NB4 (cell line): ENCODE measurements at regions not wholly inside any gene's neighbourhood (a gene's known extent, or its start where the extent isn't known, plus 50 kb on each side); places are given as distances from the start of the nearest gene placed in this dataset.
"Not testable (repeated sequence)": the region's sequence is repeated elsewhere in the genome, so short reads cannot be mapped to it uniquely, and the experiment has no call there.

Experiments
- CTCF ChIP-seq: IDR thresholded peaks from one replicate; pipeline ENCODE4 v1.5.1; 2012; ENCODE audit warnings: low read depth, low read length
- POLR2A ChIP-seq: IDR thresholded peaks from 2 replicates; pipeline ENCODE4 v1.6.1; 2011; ENCODE audit warnings: mild to moderate bottlenecking; ENCODE audit not compliant: insufficient read length; ENCODE audit errors: extremely low read depth

- TF ChIP-seq CTCF, POLR2A: not testable (repeated sequence)
Observed at GRCh38 chr9:138219249-138219648, 341.7 kb downstream of the CACNA1B start.
